Activated CD4-positive, alpha-beta T cell treated with anti-CD3 and anti-CD28 coated beads for 48 hours (primary cell): ENCODE measurements at regions not wholly inside any gene's neighbourhood (a gene's known extent, or its start where the extent isn't known, plus 50 kb on each side); places are given as distances from the start of the nearest gene placed in this dataset.

Source experiments
- DNase-seq: peaks from one replicate; pipeline ENCODE4 v3.0.0-alpha.2; 2020

DNA sequence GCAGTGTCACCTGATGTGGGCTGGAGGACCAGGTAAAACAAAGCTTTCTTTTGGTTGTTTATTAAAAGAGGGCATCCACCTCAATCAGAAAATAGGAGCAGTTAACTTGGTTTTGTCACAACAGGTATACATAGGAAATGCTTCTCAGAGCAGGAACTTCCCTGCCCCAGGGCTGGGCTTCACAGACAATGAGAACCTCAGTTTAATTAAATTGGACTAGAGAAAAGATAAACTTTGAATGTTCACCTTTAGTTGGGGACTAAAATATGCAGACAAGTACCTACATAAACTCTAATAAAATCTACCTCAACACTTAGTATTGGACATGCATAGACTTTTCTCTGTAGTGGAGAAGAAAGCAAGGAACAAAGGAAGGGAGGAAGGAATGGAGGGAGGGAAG is 392.0 kb downstream of the ENC1 start:
- no peak for DNase-seq

DNA sequence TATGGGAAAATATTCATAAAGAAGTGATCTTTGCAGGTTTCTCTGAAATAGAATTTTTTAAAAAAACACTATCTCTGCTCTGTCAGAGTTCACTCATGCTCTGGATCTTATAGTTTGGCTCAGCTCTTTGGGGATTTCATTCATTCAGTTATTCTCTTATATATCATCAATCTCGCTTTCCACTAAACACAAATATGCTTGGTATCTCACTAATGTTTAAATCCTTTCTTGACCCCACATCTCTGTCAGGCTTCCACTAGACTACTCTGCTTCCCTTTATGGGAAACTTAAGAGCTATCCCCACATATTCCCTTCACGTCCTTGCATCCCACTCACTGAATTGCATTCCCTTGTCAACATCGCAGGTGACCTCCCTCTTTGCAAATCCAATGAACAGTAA is 396.1 kb downstream of the ENC1 start:
- DNase-seq = no peak

DNA sequence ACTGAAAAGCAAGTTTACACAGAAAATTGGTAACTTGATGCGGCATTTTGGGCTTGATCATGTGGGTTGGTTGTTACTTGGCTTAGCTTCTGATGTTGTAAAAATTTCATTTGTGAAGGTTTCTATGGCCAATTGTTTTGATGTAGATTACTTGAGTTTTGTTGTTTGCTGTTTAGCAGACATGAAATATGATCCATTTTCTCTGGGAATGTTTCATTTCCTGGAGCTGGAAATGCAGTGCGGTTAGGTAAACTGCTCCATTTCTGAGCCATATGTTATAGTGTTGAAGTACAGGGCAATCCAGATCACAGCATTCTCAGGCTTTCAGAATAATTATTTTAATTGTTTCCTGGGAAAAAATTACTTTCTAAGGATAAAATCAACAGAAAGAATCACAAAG is 396.9 kb downstream of the ENC1 start:
- DNase-seq = no peak

DNA sequence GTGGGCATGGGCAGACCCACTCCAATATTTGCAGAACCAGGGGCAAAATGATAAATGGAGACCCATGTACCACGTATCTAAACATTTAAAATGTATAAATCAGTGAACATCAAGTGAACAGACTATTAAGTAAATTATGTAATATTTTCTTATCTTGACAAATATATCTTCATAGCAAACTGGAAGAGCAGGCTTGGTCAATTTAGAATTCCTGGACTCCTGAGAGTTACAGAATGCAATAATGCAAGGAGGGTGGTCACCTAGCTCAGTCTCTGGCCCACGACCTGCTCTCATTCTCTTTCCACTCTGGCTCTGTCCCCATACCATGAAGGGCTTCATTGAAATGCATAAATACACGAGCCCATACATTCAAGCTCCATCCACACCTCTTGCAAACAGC is 398.0 kb downstream of the ENC1 start:
- DNase-seq = no peak

DNA sequence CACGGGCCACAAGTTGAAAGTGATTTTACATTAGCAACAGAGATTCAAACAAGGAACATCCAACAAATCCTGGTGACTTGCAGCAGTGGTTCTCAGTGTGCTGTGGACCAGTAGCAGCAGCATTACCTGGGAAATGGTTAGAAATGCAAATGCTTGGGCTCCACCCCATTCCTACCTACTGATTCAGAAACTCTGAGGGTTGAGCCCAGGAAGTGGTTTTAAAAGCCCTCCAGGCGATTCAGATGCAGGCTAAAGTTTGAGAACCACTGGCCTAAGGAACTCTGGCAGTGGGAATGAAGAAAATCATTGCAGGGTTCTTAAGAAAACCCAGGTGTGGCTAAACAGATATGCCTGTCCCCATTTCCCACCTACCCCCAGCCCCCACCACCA is 398.8 kb downstream of the ENC1 start:
- DNase-seq = no peak

DNA sequence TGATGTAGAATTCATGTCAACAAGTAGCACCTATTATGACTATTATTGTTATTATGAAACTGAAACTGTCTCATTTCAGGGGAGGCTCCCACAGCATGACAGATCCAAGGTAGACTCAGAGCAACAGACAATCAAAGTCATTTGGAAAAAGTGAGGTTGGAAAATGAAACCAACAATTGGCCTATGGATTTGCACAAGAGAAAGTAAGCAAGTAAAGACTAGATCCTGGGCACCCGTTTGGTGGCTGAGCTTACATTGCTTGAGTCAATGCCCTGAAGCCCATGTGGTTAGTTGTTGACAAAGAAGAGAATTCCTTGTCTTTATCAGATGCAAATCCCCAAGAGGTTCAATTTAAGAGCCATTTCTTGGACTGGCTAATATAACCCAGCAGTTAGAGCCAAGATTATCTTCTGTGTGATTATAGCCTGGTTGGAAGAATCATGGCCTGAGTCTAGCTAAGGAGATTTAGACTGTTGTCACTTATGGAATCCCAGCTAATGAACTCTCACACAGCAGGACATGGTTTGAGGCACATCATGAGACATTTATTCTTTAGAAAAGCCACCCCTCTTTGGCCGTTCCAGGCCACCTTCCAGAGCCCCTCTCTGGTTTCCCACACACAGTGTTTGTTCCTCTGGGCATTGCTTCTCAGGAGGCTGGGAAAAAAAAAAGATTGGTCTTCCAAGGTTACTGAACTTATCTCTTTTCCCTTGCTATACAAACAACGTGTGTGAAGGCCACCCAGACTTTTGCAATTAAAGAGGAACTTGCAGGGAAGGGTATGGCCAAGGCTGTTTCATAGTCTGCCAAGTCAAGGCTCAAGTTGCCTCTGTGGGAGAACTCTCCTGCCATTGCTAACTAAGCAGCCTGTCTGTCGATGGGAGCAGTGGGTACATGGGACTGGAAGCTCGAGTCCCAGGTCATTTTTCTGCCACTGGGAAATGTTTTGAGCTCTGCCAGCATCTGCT is 399.5 kb downstream of the ENC1 start:
- DNase-seq = peak; percentile 11

DNA sequence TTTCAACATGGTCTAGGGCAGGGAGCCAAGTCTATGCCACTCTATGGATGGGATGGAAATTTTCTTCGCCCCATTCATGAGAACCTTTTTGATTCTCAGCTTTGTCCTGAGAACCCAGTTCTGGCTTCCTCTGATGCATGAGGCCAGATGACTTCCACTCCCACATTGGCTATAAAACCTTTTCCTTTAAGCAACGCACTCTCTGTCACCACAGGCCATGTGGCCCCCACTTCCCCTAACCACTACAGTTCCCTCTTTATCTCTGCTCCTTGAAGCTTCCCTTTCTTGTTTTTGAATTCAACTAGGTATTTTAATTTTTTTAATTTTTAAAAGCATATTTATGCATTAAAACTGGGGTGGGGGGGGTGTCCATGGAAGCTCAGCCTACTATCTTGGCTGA is 401.3 kb downstream of the ENC1 start:
- DNase-seq = no peak

DNA sequence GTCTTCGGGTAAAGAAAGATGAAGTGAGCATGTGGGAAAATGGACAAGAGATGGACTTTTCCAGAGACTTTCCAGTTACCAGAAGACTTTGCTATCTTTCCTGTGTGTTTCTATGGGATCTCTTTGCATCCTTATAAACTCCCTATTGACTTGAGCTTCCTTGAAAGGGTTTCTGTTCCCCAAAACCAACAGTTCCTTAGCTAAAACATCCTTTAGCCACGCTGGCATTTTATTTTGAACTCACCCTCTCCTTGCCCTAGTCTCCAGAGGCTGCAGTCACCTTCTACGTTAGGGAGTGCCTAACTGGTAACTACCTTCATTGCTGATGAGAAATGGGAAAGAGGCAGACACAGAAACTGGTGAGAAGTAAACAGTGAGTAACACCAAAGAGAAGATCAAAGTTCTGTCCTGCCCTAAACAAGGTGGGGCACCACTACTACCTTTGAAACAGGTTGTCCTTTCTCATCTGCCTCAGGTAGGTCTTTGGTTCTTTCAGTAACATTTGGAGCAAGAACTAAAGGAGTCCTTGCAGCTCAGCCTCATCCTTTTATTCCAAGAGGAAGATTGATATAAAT is 402.9 kb downstream of the ENC1 start:
- DNase-seq = no peak

DNA sequence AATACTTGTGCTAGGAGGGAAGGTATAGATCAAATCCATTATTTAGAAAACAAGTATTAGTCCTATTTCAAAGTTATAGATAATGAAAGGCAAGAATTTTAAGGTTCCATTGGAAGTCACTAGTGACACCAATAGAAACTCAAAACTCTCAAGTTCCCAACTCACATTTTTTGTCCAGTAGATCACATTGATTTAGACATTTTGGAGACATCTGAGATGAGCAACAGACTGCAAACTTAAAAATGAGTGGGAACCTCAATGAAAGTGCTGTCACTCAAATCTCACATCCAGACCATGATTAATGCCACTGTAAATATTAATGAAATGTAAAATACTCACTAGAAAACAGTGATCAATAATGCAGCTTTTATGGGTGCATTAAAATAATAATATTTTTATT is 405.0 kb downstream of the ENC1 start:
- no peak for DNase-seq

DNA sequence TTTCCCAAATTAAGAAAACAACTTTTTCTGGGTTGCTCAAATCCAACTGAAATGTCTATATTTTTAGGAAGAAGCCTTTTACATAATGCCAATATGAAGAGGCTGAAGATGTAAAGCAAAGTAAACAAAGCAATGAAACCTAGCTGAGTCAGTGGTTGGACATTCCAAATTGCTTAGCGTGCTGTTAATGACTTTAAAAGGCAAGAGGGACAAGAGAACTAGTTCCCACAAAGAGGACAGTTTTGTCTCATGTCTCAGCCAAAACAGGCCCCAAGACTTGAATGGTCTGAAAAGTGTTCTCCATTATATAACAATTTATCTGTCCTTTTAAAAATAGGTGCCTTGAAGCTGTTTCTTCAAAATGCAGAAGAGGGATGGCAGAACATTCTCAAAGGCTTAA is 407.0 kb downstream of the ENC1 start:
- DNase-seq = no peak

DNA sequence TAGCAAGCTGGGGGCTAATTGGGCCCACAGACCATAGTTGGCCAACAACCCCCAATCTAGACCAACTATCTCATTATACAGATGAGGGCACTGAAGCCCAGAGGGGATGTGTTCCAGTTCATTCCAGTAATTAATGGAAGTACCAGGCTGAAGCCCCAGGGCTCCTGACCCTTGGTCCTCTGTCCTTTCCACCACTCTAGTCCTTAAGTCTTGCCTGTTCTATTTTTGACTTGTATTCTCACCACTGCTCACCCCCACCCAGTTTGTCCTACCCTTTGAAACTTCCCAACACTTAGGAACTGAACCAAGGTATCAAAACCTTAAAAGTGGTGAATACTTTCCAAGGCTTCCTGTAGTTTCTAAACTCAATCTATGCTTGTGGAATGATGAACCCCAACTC is 407.4 kb downstream of the ENC1 start:
- DNase-seq = no peak

DNA sequence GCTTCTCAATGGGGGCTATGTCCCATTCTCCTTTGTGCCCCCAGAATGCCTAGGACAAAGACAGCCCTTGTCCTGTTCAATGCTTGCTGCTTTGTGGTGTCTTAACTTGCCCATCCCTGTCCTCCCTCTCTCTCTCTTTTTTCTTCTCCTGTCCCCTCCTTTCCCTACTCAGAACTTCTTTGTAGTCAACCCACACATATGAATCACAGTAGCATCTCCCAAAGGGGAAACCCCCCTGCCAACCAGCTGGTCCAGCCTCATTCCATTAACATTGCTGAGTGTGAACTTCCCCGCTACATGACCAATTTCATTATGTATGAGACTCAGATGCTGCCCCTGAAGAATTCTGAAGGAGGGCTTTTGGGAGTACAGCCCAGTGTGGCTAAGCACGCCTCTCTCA is 408.3 kb downstream of the ENC1 start:
- peak; percentile 33 for DNase-seq

DNA sequence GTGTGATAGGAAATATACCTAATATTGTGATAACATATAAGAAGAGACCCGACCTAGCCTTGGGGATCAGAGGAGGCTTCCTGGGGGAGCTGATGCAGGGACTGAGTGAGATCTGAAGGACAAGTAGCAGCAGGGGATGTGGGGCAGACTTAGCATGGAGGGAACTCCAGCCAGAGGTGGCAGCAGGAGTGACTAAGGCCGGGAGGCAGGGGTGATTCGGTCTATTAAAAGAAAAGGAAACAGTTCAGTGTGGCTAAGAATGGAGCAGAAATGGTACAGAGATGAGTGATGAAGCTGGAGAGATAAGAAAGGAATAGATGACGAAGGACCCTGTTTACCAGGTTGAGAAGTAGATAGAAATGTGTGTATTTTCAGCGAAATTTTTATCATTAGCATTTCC is 408.8 kb downstream of the ENC1 start:
- peak; percentile 4 for DNase-seq

DNA sequence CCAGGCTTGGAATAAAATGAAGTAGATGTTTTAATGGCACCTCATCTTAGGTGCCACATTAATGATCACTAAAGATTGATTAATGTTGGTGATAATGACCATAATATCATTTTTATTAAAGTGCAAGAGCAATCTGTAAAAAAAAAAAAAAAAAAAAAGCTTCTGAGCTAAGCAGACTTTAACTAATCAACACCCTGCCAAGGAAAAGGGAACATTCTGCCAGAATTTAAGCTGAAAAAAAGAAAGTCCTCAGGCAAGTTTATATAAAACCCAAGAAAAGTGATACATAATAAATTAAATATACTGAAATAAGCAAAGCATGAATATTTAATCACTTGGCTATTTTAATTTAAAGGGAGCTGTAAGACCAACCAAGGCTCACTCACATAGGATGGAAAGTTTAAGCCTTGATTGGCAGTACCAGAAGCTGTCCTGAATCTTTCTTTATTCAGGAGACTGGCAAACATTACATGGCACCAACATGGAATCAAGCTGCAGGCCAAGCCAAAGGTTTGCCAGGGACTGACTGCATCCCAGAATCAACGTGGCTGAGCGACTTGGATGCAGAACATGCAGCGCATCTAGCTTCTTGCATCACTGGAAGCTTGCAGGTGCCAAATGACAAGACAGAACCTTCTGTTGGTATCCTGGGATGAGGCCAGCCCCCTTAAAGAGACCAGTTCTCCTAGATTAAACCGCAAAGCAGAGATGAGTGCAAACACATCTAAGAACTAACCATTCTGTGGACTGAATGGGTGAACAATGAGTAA is 413.6 kb downstream of the ENC1 start:
- no peak for DNase-seq

DNA sequence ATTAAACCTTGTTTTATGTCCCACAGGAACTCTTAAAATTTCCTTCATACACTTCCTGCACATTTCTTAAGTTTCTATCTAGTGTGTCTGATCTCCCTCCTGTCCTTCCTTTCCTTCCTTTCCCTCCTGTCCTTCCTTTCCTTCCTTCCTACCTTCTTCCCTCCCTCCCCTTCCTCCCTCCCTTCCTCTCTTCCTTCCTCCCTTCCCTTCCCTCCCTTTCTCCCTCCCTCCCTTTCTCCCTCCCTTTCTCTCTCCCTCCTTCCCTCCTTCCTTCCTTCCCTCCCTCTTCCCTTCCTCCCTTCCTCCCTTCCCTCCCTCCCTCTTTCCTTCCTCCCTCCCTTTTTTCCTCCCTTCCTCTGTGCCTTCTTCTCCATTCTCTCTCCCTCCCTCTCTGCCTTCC is 414.9 kb downstream of the ENC1 start:
- DNase-seq = no peak

DNA sequence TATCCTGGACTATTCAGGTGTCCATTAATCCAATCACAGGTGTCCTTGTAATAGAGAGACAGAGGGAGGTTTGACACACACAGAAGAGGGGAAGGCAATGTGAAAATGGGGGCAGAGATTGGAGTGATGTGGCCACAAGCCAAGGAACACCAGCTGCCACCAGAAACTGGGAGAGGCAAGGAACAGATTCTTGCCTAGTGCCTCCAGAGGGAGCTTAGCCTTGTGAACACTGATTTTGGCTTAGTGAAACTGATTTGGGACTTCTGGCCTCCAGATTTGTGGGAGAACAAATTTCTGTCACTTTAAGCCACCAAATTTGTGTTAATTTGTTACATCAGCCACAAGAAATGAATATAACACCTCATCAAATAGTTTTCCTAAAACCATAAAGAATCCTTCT is 416.2 kb downstream of the ENC1 start:
- DNase-seq = no peak

DNA sequence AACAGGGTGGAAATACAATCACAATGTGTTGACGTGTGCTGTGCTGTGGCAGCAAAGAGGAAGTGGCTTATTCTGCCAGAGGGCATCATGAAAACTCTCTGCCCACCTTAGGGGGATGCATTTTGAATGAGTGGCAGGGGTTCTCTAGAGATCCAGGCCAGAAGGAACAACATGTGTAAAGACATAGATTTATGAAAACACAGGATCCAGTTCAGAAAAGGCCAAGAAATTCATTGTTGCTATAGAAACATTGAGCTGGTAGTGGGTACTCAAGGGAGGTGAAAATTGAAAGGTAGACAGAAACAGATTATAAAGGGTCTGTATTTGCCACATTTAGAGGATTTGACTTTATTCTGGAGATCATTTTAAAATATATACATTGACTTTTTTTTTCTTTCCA is 417.7 kb downstream of the ENC1 start:
- no peak for DNase-seq

DNA sequence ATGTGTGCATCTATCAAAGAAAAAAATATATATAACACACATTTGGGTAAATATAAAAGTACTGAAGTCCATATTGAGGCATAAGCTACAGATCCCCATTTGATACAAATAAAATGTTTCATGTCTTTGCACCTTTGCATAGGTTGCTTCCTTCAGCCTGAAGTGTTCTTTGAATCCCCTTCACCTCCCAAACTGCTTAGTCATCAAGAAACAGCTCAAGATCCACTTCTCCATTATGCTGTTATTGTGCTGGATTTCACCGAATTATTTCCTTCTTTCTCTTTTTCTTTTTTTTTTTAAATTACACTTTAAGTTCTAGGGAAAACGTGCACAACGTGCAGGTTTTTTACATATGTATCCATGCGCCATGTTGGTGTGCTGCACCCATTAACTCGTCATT is 419.1 kb downstream of the ENC1 start:
- no peak for DNase-seq

DNA sequence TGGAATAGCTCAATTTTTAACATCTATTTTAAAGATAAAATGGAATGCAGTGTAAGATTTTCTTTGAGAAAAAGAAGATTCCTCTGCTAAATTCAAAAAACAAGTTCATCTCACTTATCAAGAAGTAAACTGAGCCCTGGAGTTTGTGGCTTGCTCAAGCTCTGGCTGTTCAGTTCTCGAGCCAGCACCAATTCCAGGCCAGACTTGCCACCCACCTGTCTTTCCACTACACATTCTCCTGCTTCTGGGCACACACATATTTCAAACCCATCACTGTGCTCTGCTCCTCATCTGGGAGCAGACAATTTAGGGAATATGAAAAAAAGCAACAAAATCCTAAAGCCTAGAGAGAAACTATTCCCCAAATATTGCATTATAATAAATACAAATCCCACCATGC is 424.5 kb downstream of the ENC1 start:
- DNase-seq = no peak

DNA sequence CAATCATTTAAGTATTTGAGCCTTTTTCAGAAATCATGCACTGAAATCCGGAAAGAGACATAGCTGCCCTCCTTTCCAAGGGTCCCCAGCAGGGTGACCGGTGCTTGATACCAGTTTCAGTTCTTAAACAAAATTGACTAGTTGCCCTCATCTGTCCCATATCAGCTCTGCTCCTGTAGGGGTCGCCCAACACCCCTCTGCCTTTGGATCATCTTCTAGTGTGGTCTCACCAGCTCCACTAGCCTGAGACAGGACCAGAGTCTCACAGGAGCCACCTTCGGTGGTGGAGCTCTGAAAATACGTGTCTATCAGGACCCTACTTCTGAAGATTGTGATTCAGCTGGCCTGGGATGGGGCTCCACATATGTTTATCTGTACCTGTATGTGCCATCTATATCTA is 428.2 kb downstream of the ENC1 start:
- peak; percentile 11 for DNase-seq

DNA sequence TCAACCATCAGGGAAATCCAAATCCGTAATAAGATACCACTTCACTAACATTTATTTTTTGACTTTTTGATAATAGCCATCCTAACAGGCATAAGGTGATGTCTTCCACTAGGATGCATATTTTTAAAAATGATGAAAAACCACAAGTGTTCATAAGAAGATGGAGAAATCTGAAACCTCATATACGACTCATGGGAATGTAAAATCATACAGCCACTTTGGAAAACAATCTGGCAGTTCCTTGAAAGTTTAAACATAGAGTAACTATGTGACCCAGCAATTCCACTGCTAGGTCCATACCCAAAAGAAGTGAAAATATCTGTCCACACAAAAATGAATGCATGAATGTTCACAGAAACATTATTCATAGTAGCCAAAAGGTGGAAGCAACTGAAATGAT is 431.0 kb downstream of the ENC1 start:
- no peak for DNase-seq

DNA sequence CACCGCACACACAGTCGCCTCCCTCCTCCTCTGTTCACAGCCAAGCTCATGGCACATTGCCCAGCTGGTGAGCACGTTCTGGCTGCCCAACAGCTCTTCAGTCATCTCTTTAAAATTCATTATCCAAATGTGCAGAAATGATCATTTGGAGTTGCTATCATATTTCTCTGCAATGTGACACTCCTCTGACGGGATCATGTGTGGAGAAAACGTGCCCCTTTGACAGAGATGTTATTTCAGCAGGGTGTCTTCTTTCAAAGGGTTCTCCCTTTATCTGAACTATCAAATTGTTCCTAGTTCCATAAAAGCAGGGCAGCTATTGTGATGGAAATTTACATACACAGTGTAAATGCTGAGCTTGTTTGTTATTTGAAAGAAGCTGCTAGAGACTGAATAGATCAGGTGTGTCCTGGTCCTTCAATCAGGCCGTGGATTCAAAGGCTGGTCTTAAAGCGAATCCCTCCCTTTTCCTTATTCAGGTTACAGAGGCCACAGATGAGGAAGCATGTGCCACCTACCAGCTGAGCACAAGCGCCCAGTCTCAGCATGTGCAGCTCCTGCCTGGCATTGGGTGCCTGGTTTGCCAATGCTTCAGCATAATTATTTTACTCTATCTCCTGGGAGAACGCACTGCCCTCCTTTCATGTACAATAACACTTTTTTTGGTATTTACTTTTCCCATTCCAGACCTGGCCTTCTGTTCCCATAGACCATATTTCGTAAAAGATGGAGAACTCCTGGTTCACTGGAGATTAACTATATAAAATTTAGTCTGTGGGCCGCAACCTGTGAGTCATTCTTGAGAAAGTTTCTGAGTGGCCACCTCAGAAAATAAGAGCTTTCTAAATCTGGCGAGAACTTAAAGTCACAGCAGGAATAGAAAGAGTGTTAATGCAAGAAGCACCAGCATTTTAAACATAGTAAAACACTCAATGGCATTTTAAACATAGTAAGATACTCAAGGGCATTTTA is 433.7 kb downstream of the ENC1 start:
- DNase-seq = no peak
